GM03348 (cell line): ENCODE measurements at regions not wholly inside any gene's neighbourhood (a gene's known extent, or its start where the extent isn't known, plus 50 kb on each side); places are given as distances from the start of the nearest gene placed in this dataset.

Experiments used
- DNase-seq: peaks from one replicate; pipeline ENCODE4 v3.0.0; 2012; ENCODE audit warnings: low spot score

- DNase-seq: no peak
Observed at GRCh38 chr10:83252169-83252568, 887.1 kb upstream of the GHITM start.

- no peak for DNase-seq
Observed at GRCh38 chr10:83252596-83252995, 886.7 kb upstream of the GHITM start.

DNA sequence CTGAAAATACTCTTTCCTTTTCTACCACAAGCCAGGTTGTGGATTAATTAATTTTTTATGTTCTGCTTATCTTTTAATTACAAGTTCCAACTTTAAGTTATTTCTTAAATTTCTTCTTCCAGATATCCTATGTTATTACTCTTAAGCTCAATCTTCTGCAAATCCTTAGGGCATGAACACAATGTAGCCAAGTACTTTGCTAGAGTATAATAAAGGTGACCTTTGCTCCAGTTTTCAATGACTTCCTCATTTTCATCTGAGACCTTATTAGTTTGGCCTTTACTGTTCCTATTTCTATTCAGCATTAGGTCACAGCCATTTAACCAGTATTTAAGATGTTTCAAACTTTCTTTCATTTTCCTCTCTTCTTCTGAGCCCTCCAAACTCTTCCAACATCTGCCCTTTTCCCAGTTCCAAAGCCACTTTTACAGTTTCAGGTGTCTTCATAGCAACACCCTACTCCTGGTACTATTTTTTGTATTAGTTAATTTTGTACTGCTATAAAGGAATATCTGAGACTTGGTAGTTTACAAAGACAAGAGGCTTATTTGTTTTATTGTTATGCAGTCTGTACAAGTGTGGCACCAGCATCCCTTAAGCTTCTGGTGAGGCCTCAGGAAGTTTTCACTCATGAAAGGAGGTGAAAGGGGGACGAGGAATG lies 886.2 kb upstream of the GHITM start:
- DNase-seq: no peak

DNA sequence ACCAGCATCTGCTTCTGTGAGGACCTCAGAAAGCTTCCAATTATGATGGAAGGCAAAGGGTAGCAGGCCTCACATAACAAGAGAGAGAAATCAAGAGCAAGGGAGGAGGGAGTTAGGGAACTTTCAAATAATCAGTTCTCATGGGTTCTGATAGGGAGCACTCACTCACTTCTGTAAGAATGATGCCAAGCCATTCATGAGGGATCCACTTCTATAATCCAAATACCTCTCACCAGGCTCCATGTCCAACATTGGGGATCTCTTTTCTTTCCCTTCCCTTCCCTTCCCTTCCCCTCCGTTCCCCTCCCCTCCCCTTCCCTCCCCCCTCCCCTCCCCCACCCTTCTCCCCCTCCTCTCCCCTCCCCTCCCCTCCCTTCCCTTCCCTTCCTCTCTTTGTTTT lies 884.6 kb upstream of the GHITM start:
- no peak for DNase-seq

GRCh38 chr10:83262434-83262833 lies 876.9 kb upstream of the GHITM start:
- DNase-seq: no peak

DNA sequence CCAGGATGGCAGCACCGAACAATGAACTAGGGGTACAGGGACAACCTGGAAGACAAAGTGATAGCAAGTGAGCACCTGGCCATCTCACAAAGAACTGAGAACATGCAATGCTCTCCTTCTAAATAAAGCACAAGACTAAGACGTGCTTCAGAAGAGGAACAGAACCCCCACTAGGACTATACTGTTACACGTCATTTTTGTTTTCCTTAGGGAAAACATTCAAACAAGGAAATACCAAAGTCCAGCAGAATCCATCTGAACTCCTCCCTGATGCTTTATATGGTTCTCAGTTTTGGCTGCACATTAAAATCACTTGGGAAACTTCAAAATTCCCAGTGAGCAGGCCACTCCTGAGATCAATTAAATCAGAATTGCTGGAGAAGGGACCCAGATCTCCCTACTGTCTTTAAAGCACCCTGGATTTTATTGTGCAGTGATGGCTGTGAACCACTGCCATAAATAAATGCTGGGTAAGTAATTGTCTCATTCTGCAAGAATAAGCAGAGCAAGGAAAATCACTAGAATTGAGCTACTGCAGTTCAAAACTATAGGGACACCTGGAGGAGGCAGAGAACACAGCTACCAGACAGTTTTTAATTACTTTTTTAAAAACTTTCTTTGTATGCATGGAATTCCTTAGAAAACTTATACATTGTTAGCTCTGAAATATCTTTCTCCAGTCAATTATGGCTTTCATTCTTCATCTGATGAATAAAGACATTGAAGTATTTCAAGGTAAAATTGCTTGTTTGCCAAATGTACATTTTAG lies 866.5 kb upstream of the GHITM start:
- no peak for DNase-seq

GRCh38 chr10:83274088-83274487 lies 865.2 kb upstream of the GHITM start:
- DNase-seq: no peak

- DNase-seq: no peak
Observed at GRCh38 chr10:83276971-83277370, 862.3 kb upstream of the GHITM start.

DNA sequence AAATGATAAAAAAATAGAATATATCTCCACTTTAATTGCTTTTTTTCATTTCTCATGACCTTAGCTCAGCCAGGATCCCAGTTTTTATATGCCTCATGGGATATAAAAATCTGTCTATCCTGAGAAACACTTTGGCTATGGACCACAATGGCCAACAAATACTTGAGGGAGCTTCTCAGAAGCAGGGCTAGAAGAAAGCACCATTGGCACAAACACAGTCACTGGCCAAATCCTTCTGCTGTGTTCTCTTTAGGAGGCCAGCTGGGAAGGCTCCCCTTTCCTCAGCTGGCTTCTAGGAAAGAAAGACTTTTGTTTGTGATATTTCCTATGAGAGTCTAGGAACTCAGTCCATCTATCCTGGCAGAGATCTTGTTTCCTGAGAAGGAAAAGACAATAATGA lies 856.2 kb upstream of the GHITM start:
- no peak for DNase-seq

DNA sequence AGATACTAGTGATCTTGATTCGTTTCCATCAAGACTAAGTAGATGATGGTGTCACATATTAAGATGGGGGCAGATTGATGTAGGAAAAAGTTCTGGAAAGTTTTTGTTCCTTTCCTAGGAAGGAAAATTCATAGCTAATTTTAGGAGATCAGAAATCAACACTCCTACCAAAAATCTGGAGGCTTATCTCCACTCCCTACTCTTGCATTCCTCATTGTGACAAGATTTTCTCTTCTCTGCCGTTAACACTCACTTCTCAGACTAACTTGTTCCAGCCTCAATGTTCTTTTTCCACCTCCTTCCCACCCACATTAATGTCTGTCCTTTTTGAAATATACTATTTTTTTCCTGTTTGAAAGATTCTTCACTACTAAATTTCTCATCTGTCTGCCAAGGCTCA lies 851.9 kb upstream of the GHITM start:
- no peak for DNase-seq

DNA sequence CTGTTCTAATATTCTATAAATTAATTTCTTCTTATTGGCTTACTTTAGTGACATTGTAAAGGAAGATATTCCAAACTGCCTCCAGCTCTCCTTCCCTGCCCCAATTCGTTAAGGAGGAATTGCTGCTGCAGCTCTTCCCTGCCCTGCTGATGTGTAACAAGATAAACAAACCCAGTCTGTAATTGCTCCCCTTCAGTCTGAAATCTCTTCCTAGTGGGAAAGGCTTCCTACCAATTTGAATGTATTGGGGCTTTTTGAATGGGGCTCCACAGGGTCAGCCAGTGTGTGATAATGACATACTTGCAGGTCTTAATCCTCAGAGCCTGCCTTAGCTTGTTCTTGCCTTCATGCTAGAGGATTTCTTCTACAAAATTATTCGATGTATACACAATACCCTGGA lies 849.9 kb upstream of the GHITM start:
- DNase-seq: no peak

DNA sequence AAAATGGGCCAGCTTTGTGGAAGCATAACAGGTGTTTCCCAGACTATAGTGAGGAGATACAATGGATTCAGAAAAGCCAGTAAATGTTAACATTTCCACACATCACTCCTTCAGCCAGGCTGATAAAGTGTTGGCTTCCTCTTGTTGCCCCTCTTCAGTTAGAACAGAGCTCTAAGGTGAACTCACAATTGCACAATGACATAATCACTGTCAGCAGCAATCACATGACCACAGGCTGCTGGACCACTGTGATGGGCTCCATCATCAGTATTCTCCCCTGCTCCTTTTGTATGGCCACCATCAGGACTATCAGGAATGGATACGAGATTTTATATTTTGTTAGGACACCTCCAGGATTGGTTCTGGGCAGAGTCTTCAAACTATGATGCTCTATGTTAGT lies 849.4 kb upstream of the GHITM start:
- no peak for DNase-seq

DNA sequence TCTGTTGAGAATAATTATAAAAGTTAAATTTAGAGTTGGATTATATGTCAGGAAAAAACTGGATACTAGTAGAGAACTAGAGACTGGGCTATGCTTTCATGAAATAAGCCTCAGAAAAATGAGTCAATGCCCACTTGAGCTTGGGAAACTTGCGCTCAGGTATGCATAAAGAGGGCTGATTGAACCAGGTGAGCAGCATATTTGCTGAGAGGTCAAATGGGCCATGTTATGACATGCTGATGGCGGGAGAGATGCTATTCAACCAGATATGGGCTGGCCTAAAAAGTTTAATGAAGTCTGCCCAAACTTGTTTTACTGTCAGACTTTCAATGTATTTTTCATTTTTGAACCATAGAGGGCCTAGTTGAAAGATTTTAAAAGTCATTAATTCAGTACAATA lies 837.6 kb upstream of the GHITM start:
- DNase-seq: no peak

DNA sequence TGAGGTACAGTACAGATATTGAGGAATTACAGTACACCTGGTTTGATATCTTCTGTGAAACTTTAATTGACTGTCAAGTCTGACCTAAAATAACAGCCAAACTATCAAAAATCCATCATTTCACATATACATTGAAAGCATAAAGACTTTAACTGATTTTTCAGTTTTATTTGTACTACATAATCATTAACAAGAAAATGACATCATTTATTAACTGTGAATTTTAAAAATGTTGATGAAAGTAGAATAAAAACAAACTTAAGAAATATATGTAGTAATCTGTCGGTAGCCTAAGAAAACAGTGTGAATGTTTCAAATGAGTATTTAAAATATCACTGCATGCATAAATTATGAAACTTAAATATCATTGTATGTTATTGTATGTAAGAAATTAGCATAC lies 836.7 kb upstream of the GHITM start:
- DNase-seq: no peak

DNA sequence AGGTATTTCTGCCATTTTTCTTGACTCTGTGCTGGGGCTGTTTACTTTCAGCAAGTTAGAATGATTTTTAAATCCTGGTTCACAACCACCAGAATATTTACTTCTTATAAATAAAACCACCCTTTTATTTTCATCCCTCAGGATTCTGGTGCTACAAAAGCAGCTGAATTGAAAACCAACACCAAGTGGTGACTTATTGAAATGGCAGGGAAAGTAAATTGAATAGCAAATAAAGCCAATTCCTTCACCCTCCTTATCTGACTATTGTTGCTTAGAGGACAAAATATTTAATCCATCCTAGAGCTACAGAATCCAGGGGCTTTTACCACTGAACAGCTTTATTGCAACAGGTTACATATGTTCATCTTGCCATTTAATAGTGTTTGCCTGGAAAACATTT lies 828.6 kb upstream of the GHITM start:
- no peak for DNase-seq

GRCh38 chr10:83312570-83312969 lies 826.7 kb upstream of the GHITM start:
- no peak for DNase-seq

DNA sequence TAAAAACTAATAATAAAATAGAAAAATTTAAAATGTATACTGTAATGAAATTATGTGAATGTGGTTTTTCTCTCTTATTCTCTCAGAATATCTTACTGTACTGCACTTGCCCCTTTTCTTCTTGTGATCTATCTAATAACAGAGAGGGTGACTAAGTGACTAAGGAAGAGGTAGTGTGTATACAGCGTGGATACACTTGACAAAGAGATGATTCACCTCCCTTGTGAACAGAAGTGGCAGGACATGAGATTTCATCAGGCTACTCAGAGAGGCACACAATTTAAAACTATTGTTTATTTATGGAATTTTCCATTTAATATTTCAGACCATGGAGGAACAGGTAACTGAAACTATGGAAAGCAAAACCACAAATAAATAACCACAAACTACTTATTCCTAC lies 806.6 kb upstream of the GHITM start:
- DNase-seq: no peak

- DNase-seq: no peak
Observed at GRCh38 chr10:83333566-83333965, 805.7 kb upstream of the GHITM start.

GRCh38 chr10:83343676-83344075 lies 795.6 kb upstream of the GHITM start:
- no peak for DNase-seq

DNA sequence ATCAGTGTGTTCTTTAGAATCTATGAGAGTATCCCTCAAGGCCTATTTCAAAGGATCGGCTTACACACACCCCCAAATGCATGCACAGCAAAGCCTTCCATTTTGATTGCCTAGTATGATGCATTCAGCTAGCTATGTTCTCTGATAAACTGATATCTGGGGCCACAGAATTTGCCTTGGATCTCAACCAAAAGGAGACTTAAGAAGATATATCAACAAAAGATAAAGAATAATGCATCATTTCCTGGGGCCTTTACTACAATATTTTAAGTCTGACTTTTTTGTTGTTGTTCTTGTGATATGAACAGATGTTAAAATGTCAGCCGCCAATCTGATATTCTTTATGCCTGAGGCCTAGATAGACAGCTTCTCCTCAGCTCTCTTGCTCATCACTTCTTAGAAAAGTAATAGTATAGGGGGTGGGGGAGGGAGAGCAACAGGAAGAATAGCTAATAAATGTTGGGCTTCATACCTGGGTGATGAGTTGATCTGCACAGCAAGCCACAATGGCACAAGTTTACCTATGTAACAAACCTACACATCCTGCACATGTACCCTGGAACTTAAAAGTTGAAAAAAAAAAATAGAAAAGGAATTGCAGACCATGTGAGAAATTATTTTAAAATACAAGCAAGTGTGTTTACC lies 792.9 kb upstream of the GHITM start:
- no peak for DNase-seq

DNA sequence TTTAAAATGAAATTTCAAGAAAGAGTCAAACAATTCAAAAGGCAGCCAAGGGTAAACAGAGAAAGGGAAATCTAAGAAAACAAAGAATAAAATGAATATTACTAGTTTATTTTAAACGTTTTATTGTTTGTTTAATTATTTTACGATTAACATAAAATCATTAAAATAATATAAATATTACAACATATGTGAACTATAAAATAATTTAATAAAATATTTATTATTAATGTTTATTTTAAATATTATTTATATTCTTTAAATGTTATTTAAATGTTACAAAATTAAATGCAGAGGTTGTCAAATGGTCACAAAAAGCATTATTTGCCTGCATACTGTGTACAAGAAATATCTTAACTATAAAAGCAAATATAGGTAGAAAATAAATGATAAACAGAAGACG lies 786.7 kb upstream of the GHITM start:
- no peak for DNase-seq

DNA sequence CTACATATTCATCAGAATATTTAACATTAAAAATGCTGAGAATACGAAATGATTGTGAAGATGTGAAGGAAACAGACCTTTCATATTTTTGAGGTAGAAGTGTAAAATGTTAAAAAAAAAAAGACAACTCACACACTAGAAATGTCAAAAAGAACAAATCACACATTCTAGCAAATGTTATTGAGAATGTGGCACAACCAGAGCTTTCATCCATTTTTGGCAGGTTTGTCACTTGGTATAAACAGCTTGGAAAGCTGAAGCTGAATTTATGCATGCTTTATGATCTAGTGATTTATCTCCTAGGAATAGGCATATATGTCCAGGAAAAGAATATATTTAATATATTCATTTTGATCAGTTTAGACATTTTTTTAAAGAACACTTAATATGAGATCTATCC lies 784.9 kb upstream of the GHITM start:
- DNase-seq: no peak

- no peak for DNase-seq
Observed at GRCh38 chr10:83357004-83357403, 782.3 kb upstream of the GHITM start.

GRCh38 chr10:83357627-83358026 lies 781.7 kb upstream of the GHITM start:
- no peak for DNase-seq
